HG02763 (cell line): ENCODE measurements at regions not wholly inside any gene's neighbourhood (a gene's known extent, or its start where the extent isn't known, plus 50 kb on each side); places are given as distances from the start of the nearest gene placed in this dataset.

Experiments used
- ATAC-seq: cut with Tn5 transposase; IDR thresholded peaks from one replicate; pipeline ENCODE4 v1.9.1; 2021; ENCODE audit warnings: mild to moderate bottlenecking, moderate library complexity; ENCODE audit not compliant: unreplicated experiment

DNA sequence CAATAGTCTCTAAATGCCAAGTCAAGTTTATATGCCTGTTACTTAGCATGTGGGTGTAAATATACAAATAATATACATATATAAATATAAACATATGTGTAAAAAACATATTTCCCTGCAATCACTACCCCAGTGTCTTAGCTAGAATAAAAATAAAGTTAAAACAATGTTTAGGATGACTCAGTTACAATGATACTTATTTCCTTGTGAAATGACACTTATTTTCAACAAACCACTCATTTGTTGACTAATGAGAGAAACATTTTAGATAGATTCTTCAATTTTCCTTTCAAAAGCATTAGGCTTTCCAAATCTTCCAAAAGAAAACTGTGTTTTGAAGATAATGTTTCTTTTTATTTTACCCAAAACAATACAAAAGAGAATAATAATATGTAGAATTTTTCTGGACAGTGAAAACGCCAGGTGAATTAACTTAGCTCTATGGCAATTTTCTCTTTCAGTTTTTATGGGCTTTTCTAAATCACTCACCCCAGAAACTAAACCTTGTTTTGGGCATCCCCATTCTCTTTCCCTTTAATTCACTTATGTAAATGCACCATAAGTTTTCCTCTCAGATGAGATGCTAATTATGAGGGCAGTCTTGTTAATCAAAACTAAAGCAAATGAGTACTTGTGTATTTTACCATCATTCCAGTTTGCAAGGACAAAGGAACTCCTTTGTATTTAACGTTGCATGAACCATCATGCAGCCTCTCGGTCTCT, 465.9 kb downstream of the BCAT1 start:
- ATAC-seq: no peak

DNA sequence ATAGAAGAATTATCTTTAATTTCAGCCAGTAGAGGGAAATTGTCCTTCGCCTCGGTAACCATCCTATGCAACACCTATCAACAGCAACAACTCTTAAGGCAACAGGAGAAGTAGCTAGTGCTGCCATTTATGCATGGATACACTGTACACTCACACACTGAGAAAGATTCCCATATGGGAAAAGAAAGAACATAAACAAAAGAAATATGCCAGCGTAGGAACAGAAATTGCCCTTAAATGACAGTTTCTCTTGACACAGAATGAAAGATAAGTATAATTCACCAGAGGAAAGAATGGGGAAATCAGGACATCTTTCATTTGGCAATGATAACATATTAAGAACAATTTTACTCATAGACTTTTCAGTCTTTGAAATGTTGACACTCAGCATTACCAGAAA, 466.9 kb downstream of the BCAT1 start:
- no peak for ATAC-seq

DNA sequence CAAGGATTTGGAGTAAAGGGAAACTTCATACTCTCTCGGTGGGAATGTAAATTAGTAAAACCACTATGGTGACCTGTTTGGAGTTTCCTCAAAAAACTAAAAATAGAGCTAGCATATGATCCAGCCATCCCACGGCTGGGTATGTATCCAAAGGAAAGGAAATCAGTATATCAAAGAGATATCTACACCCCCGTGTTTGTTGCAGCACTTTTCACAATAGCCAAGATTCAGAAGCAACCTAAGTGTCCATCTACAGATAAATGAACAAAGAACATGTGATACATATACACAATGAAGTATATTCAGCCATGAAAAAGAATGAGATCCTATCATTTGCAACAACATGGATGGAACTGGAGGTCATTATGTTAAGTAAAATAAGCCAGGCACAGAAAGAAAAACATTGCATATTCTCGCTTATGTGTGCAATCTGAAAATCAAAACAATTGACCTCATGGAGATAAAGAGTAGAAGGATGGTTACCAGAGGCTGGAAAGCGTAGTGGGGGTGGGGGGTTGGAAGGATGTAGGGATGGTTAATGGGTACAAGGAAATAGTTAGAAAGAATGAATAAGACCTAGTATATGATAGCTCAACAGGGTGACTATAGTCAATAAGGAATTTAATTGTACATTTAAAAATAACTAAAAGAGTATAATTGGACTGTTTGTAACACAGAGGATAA, 468.0 kb downstream of the BCAT1 start:
- no peak for ATAC-seq

DNA sequence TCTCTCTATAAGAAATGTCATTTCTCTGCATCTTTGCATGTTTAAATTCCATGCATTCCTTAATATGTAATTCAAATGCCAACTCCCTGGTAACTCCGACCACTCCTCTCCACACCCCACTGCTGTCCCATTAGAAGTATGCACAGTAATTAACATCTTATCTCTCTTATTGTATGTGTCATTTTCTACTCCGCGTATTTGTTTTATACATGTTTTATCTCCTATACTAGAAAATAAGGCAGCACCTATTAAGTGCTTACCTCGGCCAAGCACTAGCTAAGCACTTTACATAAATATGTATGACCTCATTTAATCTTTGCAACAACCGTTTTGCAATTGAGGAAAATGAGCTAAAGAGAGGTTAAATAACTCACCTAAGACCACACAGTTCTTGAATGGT, 469.8 kb downstream of the BCAT1 start:
- ATAC-seq: no peak

DNA sequence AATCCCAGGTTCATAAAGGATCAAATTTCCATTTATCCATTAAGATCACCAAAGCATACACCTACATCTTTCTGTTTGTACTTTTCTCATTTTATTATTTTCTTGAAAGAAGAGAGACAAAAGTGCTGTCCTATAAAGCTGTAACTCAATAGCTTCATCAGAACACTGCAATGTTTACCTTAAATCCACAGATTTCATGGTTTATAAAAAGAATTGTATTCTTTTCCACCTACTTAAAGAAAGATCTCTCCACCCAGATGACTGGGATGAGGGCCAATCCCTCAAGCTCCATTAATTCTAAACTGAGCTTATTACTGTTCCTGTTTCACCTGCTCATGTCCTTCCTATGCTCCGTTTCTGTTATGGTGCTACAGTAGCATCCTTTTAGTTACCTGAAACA, 470.6 kb downstream of the BCAT1 start:
- ATAC-seq: no peak

DNA sequence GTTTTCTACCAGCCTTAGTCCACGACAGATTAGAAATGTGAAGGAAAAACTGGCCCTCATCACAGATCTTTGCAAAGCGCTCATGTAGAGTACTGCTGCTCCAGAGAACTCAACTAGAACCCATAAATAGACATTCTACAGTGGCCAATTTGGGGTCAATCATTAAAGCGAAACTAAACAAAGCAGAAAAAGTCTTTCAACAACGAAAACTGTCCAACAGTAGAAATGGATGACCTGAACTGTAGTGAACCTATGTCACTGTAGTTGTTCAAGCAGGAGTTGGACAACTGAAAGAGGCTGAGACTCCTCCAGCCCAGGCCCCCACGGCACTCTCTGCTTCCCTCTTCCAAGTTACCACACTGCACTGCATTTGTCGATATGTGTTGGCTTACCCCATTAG, 472.6 kb downstream of the BCAT1 start:
- no peak for ATAC-seq

DNA sequence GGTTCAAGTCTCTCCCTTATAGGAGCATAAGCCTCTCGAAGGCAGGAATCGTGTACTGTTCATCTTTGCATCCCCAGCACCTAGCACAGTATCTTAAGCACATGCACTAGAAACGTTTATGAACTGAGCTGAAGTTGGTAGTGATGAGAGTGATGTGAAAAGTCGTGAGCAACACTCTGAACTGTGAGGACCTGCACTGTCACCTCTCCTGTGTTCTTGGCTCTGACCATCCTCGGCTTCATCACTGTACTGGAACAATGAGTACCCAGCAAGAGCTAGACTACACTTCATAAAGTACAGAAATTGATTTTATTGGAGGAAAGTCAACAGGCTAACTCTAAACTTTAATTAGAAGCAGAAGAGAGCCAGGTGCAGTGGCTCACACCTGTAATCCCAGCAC, 473.6 kb downstream of the BCAT1 start:
- ATAC-seq: no peak

DNA sequence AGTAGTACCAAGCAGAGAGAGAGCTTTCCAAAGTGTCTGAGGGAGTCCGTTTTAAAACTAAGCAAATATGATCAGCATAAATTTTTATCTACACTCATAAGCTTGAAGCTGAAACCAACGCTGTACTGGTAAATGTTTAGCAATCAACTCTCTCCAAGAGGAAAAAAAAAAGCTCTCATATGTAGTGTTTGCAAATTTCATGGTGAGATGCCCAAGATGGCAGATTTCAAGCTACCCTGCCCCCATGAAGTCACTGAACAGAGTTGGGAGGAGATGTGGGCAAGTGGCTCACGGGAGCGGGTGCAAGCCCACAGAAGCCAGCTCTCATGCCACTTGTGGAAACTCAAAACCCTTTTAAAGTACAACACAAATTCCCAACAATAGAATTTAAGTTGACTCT, 475.8 kb downstream of the BCAT1 start:
- no peak for ATAC-seq

DNA sequence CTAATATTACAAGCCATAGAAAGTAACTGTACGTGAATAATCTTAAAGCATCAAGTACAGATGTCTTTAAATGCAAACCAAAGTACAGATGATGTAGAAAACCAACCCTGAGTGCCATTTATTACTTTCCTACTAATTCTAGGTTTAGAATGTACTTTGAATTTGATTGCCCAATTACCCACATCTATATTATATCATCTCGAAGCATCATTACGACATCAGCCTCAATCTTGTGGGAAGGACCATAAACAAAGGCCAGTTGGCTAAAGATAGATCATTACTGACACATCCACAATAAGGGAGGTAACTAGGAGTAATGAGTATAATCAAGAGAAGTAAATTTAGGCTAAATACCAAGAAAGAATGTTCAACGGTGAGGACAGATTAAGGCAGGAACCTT, 478.9 kb downstream of the BCAT1 start:
- no peak for ATAC-seq

DNA sequence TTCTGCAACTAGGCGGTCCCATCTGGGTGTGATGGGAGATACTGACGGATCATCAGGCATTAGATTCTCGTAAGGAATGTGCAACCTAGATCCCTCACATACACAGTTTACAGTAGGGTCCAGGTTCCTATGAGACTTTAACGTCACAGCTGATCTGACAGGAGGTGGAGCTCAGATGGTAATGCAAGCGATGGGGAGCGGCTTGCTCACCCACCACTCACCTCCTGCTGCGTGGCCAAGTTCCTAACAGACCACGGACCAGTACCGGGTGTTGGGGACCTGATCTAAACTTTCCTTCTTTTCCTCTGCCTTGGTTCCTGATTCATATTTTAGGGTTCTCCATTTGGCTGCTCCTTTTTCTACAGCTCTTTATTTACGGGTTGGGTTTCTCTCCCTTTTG, 479.8 kb downstream of the BCAT1 start:
- ATAC-seq: no peak

DNA sequence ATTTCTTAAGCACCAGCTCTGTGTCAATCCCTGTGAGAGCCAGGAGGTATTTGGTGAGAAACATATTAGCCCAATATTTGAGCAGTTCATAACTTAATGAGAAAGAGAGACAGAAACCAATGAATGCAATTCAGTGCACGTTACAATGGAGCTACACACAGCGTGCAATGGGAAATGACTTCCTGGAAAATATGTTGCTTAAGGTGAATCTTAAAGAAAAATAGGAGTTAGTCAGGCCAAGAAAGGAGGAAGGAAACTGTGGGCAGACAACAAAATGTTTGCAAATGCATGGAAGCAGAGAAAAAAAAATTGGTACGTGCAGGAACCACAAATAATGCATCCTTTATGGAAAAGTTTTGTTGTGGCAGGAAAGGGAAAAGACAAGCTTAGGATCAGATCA, 481.7 kb downstream of the BCAT1 start:
- ATAC-seq: no peak

DNA sequence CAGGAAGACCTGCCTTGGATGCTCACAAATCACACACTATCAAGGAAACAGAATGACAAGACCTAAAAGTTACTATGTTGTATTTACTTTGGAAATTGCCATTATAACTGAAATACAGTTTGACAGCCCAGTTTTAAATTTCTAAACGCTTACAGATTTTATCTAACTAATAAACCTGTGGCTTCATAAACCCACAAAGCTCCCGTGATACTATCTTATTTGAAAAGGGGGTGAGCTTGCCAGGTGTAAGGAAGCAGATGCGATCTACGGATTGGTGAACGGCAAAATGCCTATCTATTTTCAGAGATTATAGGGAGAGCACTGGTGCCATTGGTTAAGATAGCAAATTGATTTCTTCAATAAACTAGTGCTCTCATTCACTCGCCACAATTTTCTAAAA, 485.5 kb downstream of the BCAT1 start:
- no peak for ATAC-seq

DNA sequence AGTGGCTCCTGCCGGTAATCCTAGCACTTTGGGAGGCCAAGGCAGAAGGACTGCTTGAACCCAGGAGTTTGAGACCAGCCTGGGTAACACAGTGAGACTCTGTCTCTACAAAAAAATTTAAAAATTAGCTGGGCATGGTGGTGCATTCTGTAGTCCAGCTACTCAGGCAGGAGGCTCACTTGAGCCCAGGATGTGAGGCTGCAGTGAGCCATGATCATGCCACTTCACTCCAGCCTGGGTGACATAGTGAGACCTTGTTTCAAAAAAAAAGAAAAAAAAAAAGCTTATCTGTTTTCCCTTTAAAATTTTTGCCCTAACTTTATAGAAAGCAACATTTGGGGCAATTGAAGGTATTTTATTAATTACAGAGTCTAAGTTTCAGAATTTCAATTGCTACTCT, 486.0 kb downstream of the BCAT1 start:
- ATAC-seq: no peak

DNA sequence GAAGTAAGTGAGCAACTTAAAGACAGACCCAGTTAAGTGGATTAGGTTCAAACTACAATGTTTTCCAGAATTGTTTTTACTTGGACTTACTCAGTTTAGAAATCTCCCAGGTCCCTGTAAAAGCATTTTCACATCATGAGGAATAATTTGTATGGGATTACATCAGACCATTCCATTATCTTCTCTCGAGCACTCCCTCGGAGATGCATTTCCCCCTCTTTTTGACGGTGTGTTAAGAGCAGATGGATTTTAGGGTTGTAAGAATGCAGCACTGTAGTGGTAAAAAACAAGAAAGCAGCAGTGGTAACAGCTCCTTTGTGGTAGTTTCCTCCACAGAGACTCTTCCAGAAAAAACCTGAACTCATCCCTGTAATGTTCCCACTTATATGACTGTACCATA, 488.4 kb downstream of the BCAT1 start:
- no peak for ATAC-seq

DNA sequence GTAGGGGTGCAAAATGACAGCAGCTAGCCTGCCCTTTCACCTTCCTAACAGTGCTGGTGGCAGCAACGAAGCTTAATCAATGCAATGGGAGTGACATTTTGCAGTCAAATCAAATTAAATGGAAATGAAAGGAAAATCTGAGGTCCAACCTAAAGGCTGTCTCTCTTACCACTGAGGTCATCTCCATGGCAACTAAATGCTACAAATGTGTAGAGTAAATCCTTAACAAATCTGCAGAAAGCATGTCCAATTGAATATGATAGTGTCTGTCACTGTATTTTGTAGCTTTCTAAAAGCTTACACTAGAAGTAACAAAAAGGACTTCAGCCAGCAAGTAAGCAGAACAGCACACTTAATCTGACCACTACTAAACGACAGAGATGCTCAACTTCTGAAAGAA, 488.8 kb downstream of the BCAT1 start:
- ATAC-seq: no peak

DNA sequence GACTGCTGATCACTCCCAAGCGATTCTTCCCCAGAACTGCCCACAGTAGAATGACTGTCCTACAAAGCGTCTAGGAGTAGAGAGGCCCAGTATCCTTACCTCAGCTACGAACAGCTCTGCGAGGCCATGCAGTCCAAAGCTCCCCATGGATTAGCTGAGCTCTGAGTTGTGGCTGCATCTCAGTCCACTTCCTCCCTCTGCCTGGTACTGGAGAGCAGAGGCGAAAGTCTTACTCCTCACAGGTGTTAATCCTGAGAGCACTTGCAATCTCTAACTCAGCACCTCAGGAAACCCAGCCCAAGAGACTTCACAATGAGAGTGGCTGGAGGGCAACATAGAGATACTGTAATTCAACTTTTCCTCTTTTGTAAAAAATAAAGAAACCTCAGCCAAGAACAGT, 493.1 kb downstream of the BCAT1 start:
- ATAC-seq: no peak

DNA sequence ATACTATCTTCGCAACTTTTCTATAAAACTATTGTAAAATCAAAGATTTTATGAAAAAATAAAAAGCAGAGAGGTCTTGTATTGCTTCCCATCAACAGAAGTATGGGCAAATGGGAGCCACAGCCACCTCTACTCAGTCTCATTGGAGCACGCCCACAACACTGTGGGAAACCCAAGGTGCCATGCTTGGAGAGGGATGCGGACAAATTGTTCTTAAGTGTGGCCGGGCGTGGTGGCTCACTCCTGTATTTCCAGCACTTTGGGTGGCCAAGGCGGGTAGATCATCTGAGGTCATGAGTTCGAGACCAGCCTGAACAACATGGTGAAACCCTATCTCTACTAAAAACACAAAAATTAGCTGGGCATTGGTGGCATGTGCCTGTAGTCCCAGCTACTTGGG, 498.2 kb upstream of the SOX5 start:
- no peak for ATAC-seq

DNA sequence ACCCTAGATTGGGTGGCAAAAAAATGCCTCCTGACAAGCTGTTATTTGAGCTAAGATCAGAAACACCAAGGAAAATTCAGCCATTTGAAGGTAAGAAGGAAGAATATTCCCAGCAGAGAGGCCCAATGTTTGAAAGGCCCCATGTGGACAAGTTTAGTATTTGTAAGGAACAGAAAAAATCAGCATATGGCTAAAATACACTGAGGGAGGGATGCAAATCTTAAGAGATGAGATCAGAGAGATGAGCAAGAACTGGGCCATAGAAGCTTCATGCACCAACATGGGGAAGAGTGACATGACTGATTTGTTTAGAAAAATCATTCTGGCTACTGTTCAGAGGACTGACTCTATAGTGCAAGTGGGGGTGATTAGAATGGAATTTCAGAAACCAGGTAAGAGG, 496.8 kb upstream of the SOX5 start:
- ATAC-seq: no peak

DNA sequence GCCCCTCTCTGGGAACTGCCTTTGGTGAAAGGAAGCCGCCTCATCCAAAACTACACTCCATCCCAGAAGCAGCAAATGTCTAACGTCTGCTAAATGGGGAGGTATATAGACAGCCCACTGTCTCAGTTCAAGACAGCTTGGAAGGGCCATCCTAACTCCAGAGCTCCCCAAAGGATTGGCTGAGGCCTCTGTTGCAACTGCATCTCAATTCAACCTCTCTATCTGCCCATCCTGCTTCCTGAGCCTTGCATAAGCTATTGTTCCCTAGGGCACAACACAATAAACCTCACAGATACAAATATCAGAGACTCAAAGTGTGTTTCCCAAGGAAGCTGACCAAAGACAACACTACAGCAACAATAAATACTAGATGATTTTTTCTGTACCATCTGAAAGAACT, 495.2 kb upstream of the SOX5 start:
- no peak for ATAC-seq

DNA sequence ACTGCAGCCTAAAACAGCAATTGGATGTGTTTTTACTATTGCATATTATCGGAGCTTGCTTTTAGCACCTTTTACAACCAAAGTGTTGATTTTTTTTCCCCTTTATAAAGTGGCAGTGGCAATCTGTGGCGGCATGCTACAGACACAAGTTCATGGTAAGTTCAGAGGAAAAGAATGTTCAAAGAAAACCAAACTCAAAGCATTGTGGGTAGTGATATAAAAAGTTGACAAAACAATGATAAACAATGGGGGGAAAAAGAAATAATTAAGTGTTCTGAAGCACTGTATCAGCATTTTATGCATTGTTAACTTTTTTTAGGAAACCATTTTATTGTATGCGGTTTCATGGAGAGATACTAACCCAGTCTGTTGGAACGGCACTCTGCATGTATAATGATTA, 492.0 kb upstream of the SOX5 start:
- no peak for ATAC-seq

DNA sequence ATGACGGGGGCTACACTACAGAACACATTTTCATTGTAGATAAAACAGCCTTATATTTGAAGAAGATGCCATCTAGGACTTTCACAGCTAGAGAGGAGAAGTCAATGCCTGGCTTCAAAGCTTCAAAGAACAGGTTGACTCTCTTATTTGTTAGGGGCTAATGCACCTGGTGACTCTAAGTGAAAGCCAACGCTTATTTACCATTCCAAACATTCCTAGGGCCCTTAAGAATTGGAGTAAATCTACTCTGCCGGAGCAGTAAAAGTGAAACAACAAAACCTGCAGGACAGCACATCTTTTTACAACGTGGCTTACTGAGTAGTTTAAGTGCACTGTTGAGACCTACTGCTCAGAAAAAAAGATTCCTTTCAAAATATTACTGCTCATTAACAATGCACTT, 487.2 kb upstream of the SOX5 start:
- ATAC-seq: no peak

DNA sequence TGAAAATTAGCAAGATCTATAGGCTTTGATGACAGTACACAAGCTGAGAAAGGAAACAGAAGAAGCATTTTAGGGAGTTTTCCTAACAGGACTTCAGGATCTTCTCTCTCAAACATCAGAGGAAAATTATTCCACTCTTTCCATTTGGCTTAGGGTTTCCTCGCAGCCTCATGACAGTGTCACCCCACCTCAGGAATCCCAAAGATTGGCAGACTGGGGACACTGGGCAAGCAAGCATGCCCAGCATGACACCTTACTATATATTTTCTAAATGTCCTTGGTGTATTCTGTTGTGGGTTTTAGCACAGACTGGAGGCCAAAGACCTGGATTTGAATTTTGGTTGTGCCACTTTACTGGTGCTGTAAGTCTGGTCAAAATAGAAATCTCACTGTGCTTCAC, 482.4 kb upstream of the SOX5 start:
- no peak for ATAC-seq

DNA sequence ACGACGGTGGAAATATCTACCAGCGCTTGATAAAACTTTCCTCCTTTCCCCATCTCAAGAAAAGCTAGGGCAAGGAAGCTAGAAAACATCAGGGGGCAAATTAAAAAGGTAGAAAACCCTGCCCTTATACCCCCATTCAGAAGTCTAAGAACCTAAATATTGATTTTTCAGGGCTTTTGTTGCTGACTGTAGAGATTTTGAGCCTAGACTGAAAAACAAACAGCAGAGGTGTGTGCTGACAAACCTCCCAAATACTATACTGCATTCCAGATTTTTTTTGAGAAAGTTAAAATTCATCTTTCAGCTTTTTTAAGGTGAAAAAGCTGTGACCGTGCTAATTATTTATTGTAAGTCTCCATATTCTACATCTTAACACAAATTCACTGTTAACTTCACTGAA, 478.3 kb upstream of the SOX5 start:
- ATAC-seq: no peak
